Endodermal cell (in vitro differentiated cells): ENCODE measurements at regions not wholly inside any gene's neighbourhood (a gene's known extent, or its start where the extent isn't known, plus 50 kb on each side); places are given as distances from the start of the nearest gene placed in this dataset.
A peak's percentile ranks its signal among the peaks of the same experiment; 100 is the strongest.

Experiments
- DNase-seq: peaks from one replicate; pipeline ENCODE4 v3.0.0-alpha.2; 2017
- H3K27ac ChIP-seq: 2 replicates; pipeline ENCODE4 v1.5.1; 2013; ENCODE audit warnings: mild to moderate bottlenecking, low read depth, low read length, moderate library complexity
- H3K27me3 ChIP-seq: 2 replicates; pipeline ENCODE4 v1.6.1; 2013; ENCODE audit warnings: mild to moderate bottlenecking, low read length, moderate library complexity; ENCODE audit not compliant: insufficient read depth, control insufficient read depth, poor library complexity, severe bottlenecking
- H3K36me3 ChIP-seq: 2 replicates; pipeline ENCODE4 v1.7.0; 2013; ENCODE audit warnings: mild to moderate bottlenecking, low read length, moderate library complexity; ENCODE audit not compliant: control insufficient read depth, insufficient read depth
- H3K4me1 ChIP-seq: one replicate; pipeline ENCODE4 v1.7.0; 2013; ENCODE audit warnings: low read length; ENCODE audit not compliant: control insufficient read depth, insufficient read depth
- H3K4me3 ChIP-seq: 2 replicates; pipeline ENCODE4 v1.5.1; 2013; ENCODE audit warnings: mild to moderate bottlenecking, low read length, moderate library complexity
- H3K9ac ChIP-seq: 2 replicates; pipeline ENCODE4 v1.6.1; 2013; ENCODE audit warnings: mild to moderate bottlenecking, low read length, moderate library complexity; ENCODE audit not compliant: poor library complexity, severe bottlenecking; ENCODE audit errors: extremely low read depth
- H3K9me3 ChIP-seq: 2 replicates; pipeline ENCODE4 v1.6.1; 2013; ENCODE audit warnings: mild to moderate bottlenecking, low read length, moderate library complexity; ENCODE audit not compliant: control insufficient read depth
- H3K27ac Mint-ChIP-seq: 2 replicates; pipeline ENCODE4 v1.8.0; 2020; ENCODE audit warnings: mixed read lengths
- H3K27me3 Mint-ChIP-seq: 2 replicates; pipeline ENCODE4 v1.8.0; 2021; ENCODE audit warnings: mild to moderate bottlenecking, mixed read lengths; ENCODE audit not compliant: insufficient read depth
- H3K36me3 Mint-ChIP-seq: 2 replicates; pipeline ENCODE4 v1.8.0; 2020; ENCODE audit warnings: low read depth, mixed read lengths
- H3K4me1 Mint-ChIP-seq: 2 replicates; pipeline ENCODE4 v1.8.0; 2020; ENCODE audit warnings: mixed read lengths
- H3K4me3 Mint-ChIP-seq: 2 replicates; pipeline ENCODE4 v1.8.0; 2020; ENCODE audit warnings: mild to moderate bottlenecking, moderate library complexity, mixed read lengths
- H3K9me3 Mint-ChIP-seq: 2 replicates; pipeline ENCODE4 v1.8.0; 2020; ENCODE audit warnings: mild to moderate bottlenecking, mixed read lengths
- WGBS, 2 experiments: methylation state at CpG; one replicate each; pipeline versions ENCODE4 v1.1.5 to v1.1.7; 2013; ENCODE audit warnings: missing lambda C conversion rate in 2 of 2, mixed read lengths in 1 of 2; ENCODE audit not compliant: insufficient coverage in 1 of 2, insufficient read length in 1 of 2; 5-methylcytosine and 5-hydroxymethylcytosine counted together
- TF ChIP-seq, protein P1 (sequence below): fragments of 200-600 bp; sonication (generic); conservative IDR thresholded peaks from 2 replicates; pipeline ENCODE4 v1.5.0; 2021; ENCODE audit warnings: antibody characterized with exemption, mild to moderate bottlenecking

DNA sequence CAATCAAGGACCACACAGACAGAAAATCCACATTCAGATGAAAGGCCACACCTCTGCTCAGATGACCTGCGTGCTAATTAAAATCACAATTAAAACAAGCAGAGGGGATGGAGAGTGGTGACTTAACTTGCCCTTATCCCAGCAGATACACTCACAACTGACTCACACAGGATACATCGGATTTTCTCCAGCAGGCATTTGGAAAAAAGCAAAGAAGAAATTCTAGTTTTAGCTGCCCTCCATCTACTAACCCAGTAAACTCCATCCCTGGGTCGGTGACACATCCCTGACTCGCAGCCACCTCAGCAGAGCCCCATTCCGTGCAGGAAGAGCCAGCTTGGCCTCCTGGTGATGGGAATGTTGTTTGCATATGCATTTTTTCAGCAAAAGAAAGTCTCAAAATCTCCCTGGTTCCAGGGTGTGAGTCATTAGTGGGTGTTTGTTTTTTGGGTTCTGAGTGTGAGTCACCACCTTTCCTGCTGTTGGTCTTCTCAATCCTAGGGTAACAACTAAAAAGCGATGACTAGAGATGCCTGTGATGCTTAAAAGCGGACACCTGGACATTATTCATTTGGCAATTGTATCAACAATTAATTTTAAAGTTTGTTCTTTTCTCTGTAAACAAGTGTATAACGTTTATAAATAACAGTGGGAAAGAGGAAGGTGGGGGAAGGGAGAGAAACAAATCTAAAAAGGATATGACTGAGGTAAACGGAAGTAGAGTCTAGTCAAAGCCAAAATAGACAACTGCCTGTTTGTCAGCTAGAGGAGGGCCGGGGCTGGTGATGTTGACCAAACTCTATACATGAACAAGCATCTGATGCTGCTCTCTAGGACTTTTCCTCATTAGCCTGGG is 49.8 kb upstream of the SLC4A7 start:
- Histone ChIP-seq H3K27ac (no peak overlapping the region), H3K27me3 (no peaks in the 10 kb centered on the region), H3K36me3 (no peaks in the 10 kb centered on the region), H3K9me3 (no peaks in the 10 kb centered on the region), H3K4me1 (peaks cover 13% of the 10 kb centered on the region), H3K9ac (no peak overlapping the region), H3K4me3 (no peak overlapping the region)
- Mint-ChIP-seq H3K36me3 (no peaks in the 10 kb centered on the region), H3K9me3 (no peaks in the 10 kb centered on the region), H3K27ac (peak overlapping the region; percentile 93), H3K4me1 (peaks cover 40% of the 10 kb centered on the region), H3K4me3 (peak overlapping the region; percentile 0), H3K27me3 (no peaks in the 10 kb centered on the region)
- TF ChIP-seq, protein P1, sequence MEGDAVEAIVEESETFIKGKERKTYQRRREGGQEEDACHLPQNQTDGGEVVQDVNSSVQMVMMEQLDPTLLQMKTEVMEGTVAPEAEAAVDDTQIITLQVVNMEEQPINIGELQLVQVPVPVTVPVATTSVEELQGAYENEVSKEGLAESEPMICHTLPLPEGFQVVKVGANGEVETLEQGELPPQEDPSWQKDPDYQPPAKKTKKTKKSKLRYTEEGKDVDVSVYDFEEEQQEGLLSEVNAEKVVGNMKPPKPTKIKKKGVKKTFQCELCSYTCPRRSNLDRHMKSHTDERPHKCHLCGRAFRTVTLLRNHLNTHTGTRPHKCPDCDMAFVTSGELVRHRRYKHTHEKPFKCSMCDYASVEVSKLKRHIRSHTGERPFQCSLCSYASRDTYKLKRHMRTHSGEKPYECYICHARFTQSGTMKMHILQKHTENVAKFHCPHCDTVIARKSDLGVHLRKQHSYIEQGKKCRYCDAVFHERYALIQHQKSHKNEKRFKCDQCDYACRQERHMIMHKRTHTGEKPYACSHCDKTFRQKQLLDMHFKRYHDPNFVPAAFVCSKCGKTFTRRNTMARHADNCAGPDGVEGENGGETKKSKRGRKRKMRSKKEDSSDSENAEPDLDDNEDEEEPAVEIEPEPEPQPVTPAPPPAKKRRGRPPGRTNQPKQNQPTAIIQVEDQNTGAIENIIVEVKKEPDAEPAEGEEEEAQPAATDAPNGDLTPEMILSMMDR: peak; percentile 60
- 25 to 31% methylated on average over 2 to 10 of the region's 10 CpGs for WGBS, 2 experiments
- DNase-seq: peak; percentile 94
